IMR-90 (cell line): ENCODE measurements at regions not wholly inside any gene's neighbourhood (a gene's known extent, or its start where the extent isn't known, plus 50 kb on each side); places are given as distances from the start of the nearest gene placed in this dataset.

Source experiments
- CEBPB ChIP-seq: IDR thresholded peaks from 2 replicates; pipeline ENCODE4 v1.6.1; 2012; ENCODE audit warnings: low read depth, low read length, improper control_type of control experiment
- CHD1 ChIP-seq: IDR thresholded peaks from 2 replicates; pipeline ENCODE4 v1.6.1; 2012; ENCODE audit warnings: low read depth, low read length, improper control_type of control experiment
- ELK1 ChIP-seq: fragments of 150-350 bp; IDR thresholded peaks from 2 replicates; pipeline ENCODE4 v1.6.1; 2016; ENCODE audit warnings: low read depth, mild to moderate bottlenecking, low read length, moderate library complexity, borderline replicate concordance
- MAFK ChIP-seq: IDR thresholded peaks from 2 replicates; pipeline ENCODE4 v1.6.1; 2012; ENCODE audit warnings: low read depth, low read length, improper control_type of control experiment
- MAZ ChIP-seq: IDR thresholded peaks from 2 replicates; pipeline ENCODE4 v1.6.1; 2012; ENCODE audit warnings: low read depth, mild to moderate bottlenecking, low read length, improper control_type of control experiment, moderate library complexity, borderline replicate concordance
- POLR2A ChIP-seq: IDR thresholded peaks from 2 replicates; pipeline ENCODE4 v1.6.1; 2012; ENCODE audit warnings: mild to moderate bottlenecking, low read depth, low read length
- RAD21 ChIP-seq: IDR thresholded peaks from 2 replicates; pipeline ENCODE4 v1.6.1; 2012; ENCODE audit warnings: low read length, improper control_type of control experiment
- RFX5 ChIP-seq: IDR thresholded peaks from 2 replicates; pipeline ENCODE4 v1.8.0; 2012; ENCODE audit warnings: low read depth, mild to moderate bottlenecking, low read length, moderate library complexity
- SMC3 ChIP-seq: fragments of 150-350 bp; IDR thresholded peaks from 2 replicates; pipeline ENCODE4 v1.6.1; 2016; ENCODE audit warnings: low read depth, mild to moderate bottlenecking, antibody characterized with exemption, low read length, moderate library complexity
- USF2 ChIP-seq: fragments of 150-350 bp; IDR thresholded peaks from 2 replicates; pipeline ENCODE4 v1.6.1; 2017; ENCODE audit warnings: mild to moderate bottlenecking, antibody characterized with exemption, low read length, low read depth
- TF ChIP-seq, protein P1 (sequence below): conservative IDR thresholded peaks from 2 replicates; pipeline ENCODE4 v1.5.1; 2012; ENCODE audit warnings: mild to moderate bottlenecking, low read depth, low read length, improper control_type of control experiment

DNA sequence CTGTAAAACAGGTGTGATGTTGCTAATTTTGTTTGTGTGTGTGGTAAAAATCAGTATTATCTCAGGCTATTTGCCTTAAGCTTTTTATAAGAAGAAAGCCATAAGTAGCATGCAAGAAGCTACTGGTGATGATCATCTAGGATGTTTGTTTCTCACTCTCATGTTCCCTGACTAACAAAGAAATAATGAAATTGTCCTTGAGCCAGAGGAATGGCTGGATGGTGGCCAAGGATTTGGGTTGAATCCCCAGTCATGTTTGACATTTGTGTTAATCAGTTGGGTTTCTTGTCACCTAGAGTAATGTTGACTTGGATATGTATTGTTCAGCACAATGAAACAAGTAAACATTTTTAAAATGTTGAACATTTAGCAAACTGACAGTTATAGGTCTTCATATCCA is 496.8 kb upstream of the ZEB2 start:
- TF ChIP-seq CHD1 (no peak), SMC3 (no peak), POLR2A (no peak), RFX5 (no peak), MAFK (no peak), MAZ (no peak), RAD21 (no peak), ELK1 (no peak), CEBPB (no peak), USF2 (no peak)
- TF ChIP-seq, protein P1, sequence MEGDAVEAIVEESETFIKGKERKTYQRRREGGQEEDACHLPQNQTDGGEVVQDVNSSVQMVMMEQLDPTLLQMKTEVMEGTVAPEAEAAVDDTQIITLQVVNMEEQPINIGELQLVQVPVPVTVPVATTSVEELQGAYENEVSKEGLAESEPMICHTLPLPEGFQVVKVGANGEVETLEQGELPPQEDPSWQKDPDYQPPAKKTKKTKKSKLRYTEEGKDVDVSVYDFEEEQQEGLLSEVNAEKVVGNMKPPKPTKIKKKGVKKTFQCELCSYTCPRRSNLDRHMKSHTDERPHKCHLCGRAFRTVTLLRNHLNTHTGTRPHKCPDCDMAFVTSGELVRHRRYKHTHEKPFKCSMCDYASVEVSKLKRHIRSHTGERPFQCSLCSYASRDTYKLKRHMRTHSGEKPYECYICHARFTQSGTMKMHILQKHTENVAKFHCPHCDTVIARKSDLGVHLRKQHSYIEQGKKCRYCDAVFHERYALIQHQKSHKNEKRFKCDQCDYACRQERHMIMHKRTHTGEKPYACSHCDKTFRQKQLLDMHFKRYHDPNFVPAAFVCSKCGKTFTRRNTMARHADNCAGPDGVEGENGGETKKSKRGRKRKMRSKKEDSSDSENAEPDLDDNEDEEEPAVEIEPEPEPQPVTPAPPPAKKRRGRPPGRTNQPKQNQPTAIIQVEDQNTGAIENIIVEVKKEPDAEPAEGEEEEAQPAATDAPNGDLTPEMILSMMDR: no peak
